ENCODE measurements at regions not wholly inside any gene's neighbourhood (a gene's known extent, or its start where the extent isn't known, plus 50 kb on each side); places are given as distances from the start of the nearest gene placed in this dataset.
A peak's percentile ranks its signal among the peaks of the same experiment; 100 is the strongest.

GRCh38 chr12:46676396-46676795 lies 149.4 kb downstream of the SLC38A4 start:
- in situ Hi-C loops (cut with HindIII; ENCODE audit: low pct_ligation_motif_present, low sequenced_read_pairs): no loop called here
- TF ChIP-seq CTCF (IDR thresholded peaks at IDR 0.05; ENCODE audit: low read depth, low read length, missing control alignments): no peak
- H3K4me3 ChIP-seq (ENCODE audit: low read depth, low read length): no peak overlapping the region
- no peaks in the 10 kb centered on the region for H3K27me3 ChIP-seq (replicated peaks)
- no peak for DNase-seq
- H3K27ac ChIP-seq: no peak overlapping the region
- H3K36me3 ChIP-seq (replicated peaks): no peaks in the 10 kb centered on the region

GRCh38 chr12:46675736-46676135 lies 150.1 kb downstream of the SLC38A4 start:
- TF ChIP-seq CTCF (IDR thresholded peaks at IDR 0.05; ENCODE audit: low read depth, low read length, missing control alignments): peak; percentile 52
- Histone ChIP-seq H3K27ac (no peak overlapping the region), H3K27me3 (replicated peaks) (no peaks in the 10 kb centered on the region), H3K4me3 (ENCODE audit: low read depth, low read length) (no peak overlapping the region), H3K36me3 (replicated peaks) (no peaks in the 10 kb centered on the region)
- in situ Hi-C loops (cut with HindIII; ENCODE audit: low pct_ligation_motif_present, low sequenced_read_pairs): no loop called here
- DNase-seq: peak; percentile 26

GRCh38 chr12:46674800-46675199 lies 151.0 kb downstream of the SLC38A4 start:
- Histone ChIP-seq H3K27ac (no peak overlapping the region), H3K4me3 (ENCODE audit: low read depth, low read length) (no peak overlapping the region), H3K27me3 (replicated peaks) (no peaks in the 10 kb centered on the region), H3K36me3 (replicated peaks) (no peaks in the 10 kb centered on the region)
- in situ Hi-C loops (cut with HindIII; ENCODE audit: low pct_ligation_motif_present, low sequenced_read_pairs): no loop called here
- no peak for DNase-seq
- no peak for TF ChIP-seq CTCF (IDR thresholded peaks at IDR 0.05; ENCODE audit: low read depth, low read length, missing control alignments)

GRCh38 chr12:46674129-46674528 lies 151.7 kb downstream of the SLC38A4 start:
- no peaks in the 10 kb centered on the region for H3K27me3 ChIP-seq (replicated peaks)
- no peak overlapping the region for H3K4me3 ChIP-seq (ENCODE audit: low read depth, low read length)
- in situ Hi-C loops (cut with HindIII; ENCODE audit: low pct_ligation_motif_present, low sequenced_read_pairs): no loop called here
- no peak overlapping the region for H3K27ac ChIP-seq
- DNase-seq: no peak
- no peaks in the 10 kb centered on the region for H3K36me3 ChIP-seq (replicated peaks)
- no peak for TF ChIP-seq CTCF (IDR thresholded peaks at IDR 0.05; ENCODE audit: low read depth, low read length, missing control alignments)

- H3K4me3 ChIP-seq (ENCODE audit: low read depth, low read length): no peak overlapping the region
- in situ Hi-C loops (cut with HindIII; ENCODE audit: low pct_ligation_motif_present, low sequenced_read_pairs): no loop called here
- no peak overlapping the region for H3K27ac ChIP-seq
- H3K36me3 ChIP-seq (replicated peaks): no peaks in the 10 kb centered on the region
- no peak for TF ChIP-seq CTCF (IDR thresholded peaks at IDR 0.05; ENCODE audit: low read depth, low read length, missing control alignments)
- no peaks in the 10 kb centered on the region for H3K27me3 ChIP-seq (replicated peaks)
- no peak for DNase-seq
These were observed 154.7 kb downstream of the SLC38A4 start for GRCh38 chr12:46671102-46671501.

- H3K4me3 ChIP-seq (ENCODE audit: low read depth, low read length): no peak overlapping the region
- no peak for TF ChIP-seq CTCF (IDR thresholded peaks at IDR 0.05; ENCODE audit: low read depth, low read length, missing control alignments)
- no peak overlapping the region for H3K27ac ChIP-seq
- in situ Hi-C loops (cut with HindIII; ENCODE audit: low pct_ligation_motif_present, low sequenced_read_pairs): no loop called here
- no peaks in the 10 kb centered on the region for H3K36me3 ChIP-seq (replicated peaks)
- H3K27me3 ChIP-seq (replicated peaks): no peaks in the 10 kb centered on the region
- no peak for DNase-seq
These were observed 155.2 kb downstream of the SLC38A4 start for GRCh38 chr12:46670636-46671035.

Data from brain microvascular endothelial cell (primary cell).